Stomach (tissue), 8 donors: ENCODE measurements at regions not wholly inside any gene's neighbourhood (a gene's known extent, or its start where the extent isn't known, plus 50 kb on each side); places are given as distances from the start of the nearest gene placed in this dataset.

ENCODE experiments used
- DNase-seq, 2 donors: peaks; one replicate each; pipeline versions ENCODE4 v3.0.0 to v3.0.0-alpha.2; 2013 to 2019
- H3K27ac ChIP-seq, 5 donors: fragments of 200-600 bp in 4 of 5; sonication (generic) in 4 of 5; one replicate each; pipeline ENCODE4 v1.5.1; 2013 to 2019; ENCODE audit warnings: mild to moderate bottlenecking in 1 of 5, moderate library complexity in 1 of 5
- H3K27me3 ChIP-seq, 3 donors: fragments of 200-600 bp; sonication (generic); one replicate each; pipeline ENCODE4 v1.5.1; 2017 to 2019; ENCODE audit warnings: mixed run types in 1 of 3
- H3K36me3 ChIP-seq, 4 donors: fragments of 200-600 bp; sonication (generic); 1 replicate in 3 of 4; 2 replicates in 1 of 4; pipeline ENCODE4 v1.5.1; 2016 to 2019
- H3K4me1 ChIP-seq, 4 donors: fragments of 200-600 bp; sonication (generic); one replicate each; pipeline ENCODE4 v1.5.1; 2016 to 2019
- H3K4me3 ChIP-seq, 4 donors: fragments of 200-600 bp; sonication (generic) in 3 of 4; one replicate each; pipeline ENCODE4 v1.5.1; 2016 to 2019; ENCODE audit warnings: mild to moderate bottlenecking in 1 of 4
- H3K9me3 ChIP-seq, 4 donors: fragments of 200-600 bp; sonication (generic); one replicate each; pipeline ENCODE4 v1.5.1; 2016 to 2019
- EP300 ChIP-seq: sonication (generic); formaldehyde crosslinking; IDR thresholded peaks from one replicate; pipeline ENCODE4 v1.6.1; 2017; ENCODE audit warnings: antibody characterized with exemption
- POLR2A ChIP-seq, 4 donors: fragments of 450-650 bp; IDR thresholded peaks; one replicate each; pipeline ENCODE4 v1.6.1; 2016; ENCODE audit warnings: antibody characterized with exemption in 4 of 4, control low read depth in 2 of 4, mild to moderate bottlenecking in 1 of 4, moderate library complexity in 1 of 4
- POLR2AphosphoS5 ChIP-seq, 3 donors: sonication (generic); formaldehyde crosslinking; IDR thresholded peaks; one replicate each; pipeline ENCODE4 v1.6.1; 2016; ENCODE audit warnings: antibody characterized with exemption in 3 of 3
- WGBS, 5 donors: extraction: QIAGEN DNeasy Blood & Tissue Kit in 3 of 5; methylation state at CpG; one replicate each; pipeline versions ENCODE4 v1.1.5 to v1.1.7; 2013 to 2018; 5-methylcytosine and 5-hydroxymethylcytosine counted together
- intact Hi-C: fragments of 100-400 bp; cut with DNase I; formaldehyde crosslinking; loops from one replicate; pipeline ENCODE4 v1.15.1; 2023; ENCODE audit warnings: low total_unique reads
- TF ChIP-seq, protein P1 (sequence below), 7 experiments: fragments of 450-650 bp in 4 of 7; fragments of 200-600 bp in 3 of 7; sonication (generic) in 3 of 7; IDR thresholded peaks; one replicate each; pipeline ENCODE4 v1.5.1; 2016 to 2019; ENCODE audit warnings: antibody characterized with exemption in 7 of 7, control low read depth in 2 of 7, mild to moderate bottlenecking in 1 of 7
- donor health status: healthy with polysubstance abuse.
- donor health status: Bipolar disorder and iron deficiency.
- donor health status: healthy.

DNA sequence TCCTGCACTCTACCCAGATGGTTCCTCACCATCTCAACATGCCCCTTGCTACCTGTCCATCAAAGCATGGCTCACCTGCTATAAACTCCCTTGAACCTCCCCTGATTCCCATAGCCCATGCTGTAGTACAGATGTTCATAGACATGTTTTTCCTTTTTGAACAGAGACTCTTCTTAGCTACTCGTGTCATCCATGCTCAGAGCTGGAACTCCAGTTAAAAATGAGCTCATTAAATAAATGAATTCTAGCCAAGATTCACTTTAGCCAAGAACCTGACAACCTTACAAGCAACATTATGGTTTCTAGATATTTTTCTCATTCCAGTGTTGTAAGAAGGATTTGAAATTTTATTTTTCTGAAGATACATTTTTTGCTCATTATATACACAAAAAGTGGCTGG, 65.0 kb downstream of the SCG2 start:
- H3K4me3 ChIP-seq, result no peak overlapping the region
- H3K9me3 ChIP-seq, result no peaks in the 10 kb centered on the region
- DNase-seq, result peak in 1 of 2 donors; percentile 62
- H3K27me3 ChIP-seq, result no peaks in the 10 kb centered on the region
- H3K27ac ChIP-seq, result no peak overlapping the region
- no peaks in the 10 kb centered on the region for H3K36me3 ChIP-seq
- 38 to 68% (median 57%) methylated on average over 1 of the region's 1 CpG for WGBS, 5 donors
- TF ChIP-seq, protein P1, sequence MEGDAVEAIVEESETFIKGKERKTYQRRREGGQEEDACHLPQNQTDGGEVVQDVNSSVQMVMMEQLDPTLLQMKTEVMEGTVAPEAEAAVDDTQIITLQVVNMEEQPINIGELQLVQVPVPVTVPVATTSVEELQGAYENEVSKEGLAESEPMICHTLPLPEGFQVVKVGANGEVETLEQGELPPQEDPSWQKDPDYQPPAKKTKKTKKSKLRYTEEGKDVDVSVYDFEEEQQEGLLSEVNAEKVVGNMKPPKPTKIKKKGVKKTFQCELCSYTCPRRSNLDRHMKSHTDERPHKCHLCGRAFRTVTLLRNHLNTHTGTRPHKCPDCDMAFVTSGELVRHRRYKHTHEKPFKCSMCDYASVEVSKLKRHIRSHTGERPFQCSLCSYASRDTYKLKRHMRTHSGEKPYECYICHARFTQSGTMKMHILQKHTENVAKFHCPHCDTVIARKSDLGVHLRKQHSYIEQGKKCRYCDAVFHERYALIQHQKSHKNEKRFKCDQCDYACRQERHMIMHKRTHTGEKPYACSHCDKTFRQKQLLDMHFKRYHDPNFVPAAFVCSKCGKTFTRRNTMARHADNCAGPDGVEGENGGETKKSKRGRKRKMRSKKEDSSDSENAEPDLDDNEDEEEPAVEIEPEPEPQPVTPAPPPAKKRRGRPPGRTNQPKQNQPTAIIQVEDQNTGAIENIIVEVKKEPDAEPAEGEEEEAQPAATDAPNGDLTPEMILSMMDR (IDR thresholded peaks at IDR 0.05), result no peak
- no peak for TF ChIP-seq POLR2A (IDR thresholded peaks at IDR 0.05)
- no peak for TF ChIP-seq EP300
- no peak for TF ChIP-seq POLR2AphosphoS5 (IDR thresholded peaks at IDR 0.05)
- H3K4me1 ChIP-seq, result peaks cover 0 to 27% (median 13%) of the 10 kb centered on the region in 4 donors
- intact Hi-C loops, result no loop called here

DNA sequence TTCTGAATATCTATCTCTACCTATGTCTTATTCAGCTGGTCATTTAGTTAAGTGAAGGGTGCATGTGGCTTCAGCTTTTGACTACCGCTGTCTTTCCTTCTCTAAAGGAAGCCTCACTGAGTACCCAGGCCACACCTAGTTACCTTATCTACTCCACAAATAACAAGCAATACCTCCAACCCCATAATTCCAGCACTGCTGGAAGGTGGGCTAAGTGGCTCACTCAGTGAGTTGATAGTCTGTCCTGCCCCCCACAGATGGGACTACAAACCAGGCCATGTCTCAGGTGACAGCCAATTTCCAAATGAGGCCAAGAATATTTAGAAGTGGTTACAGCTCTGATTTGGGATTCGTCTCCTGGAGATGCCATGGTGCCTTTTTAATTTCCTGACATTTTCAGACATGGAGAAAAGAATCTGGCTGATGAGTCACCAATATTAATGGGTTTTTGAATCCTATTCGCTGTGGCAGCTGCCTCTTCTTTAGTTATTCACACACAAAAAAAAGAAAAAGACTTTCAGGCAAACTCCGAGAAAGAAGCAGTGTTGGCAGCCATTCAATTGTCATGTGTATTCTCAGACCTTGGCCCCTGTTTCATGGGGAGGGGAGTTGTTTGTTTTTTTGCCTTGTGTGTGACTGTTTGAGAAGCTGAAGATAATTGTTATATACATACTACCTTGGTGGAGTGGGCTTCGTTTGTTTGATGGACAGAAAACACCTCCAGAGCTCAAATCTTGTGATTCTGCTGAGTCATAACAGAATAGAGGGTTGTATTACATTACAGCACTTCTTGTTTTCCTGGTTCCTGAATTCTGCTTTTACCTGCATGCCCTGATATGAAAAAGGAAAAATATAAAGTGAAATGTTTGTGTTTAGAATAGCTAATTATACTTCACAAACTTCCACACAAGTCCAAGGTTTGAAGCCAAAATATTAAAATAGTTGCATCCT, 64.2 kb downstream of the SCG2 start:
- Histone ChIP-seq H3K27me3 (no peaks in the 10 kb centered on the region), H3K9me3 (no peaks in the 10 kb centered on the region), H3K4me1 (peaks cover 0 to 27% (median 13%) of the 10 kb centered on the region in 4 donors), H3K36me3 (no peaks in the 10 kb centered on the region), H3K4me3 (no peak overlapping the region), H3K27ac (no peak overlapping the region)
- WGBS, 5 donors, result 29 to 40% (median 38%) methylated on average over 5 of the region's 5 CpGs
- DNase-seq, result peak in 1 of 2 donors; percentile 57
- TF ChIP-seq EP300 (no peak), POLR2A (IDR thresholded peaks at IDR 0.05) (no peak), POLR2AphosphoS5 (IDR thresholded peaks at IDR 0.05) (no peak)
- TF ChIP-seq, protein P1 (IDR thresholded peaks at IDR 0.05), result no peak
- intact Hi-C loops, result no loop called here

DNA sequence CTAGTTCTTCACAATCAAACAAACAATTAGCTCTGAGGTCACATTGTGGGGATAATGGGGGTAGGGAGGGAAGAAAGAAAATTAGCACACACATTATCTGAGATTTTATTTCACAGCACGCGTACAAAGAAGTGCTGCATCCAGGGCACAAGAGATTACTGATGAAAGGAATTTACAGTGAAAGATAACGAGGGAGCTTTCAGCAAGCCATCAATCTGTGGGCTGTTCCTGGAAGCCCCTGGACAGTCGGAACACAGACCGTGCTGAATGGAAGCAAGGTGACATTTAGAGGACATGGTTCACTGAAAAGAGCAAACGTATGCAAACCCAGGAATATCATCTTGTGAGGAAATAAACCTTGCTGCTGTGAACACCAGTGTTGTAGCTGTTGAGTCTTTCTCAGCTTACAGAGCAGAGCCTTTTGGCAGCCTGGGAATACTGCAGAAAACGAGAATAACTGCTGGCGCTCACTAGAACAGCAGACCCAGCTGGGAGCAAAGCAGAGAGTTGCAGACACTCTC, 63.2 kb downstream of the SCG2 start:
- Histone ChIP-seq H3K27me3 (no peaks in the 10 kb centered on the region), H3K27ac (no peak overlapping the region), H3K9me3 (no peaks in the 10 kb centered on the region), H3K4me1 (peaks cover 0 to 27% (median 13%) of the 10 kb centered on the region in 4 donors), H3K4me3 (no peak overlapping the region), H3K36me3 (no peaks in the 10 kb centered on the region)
- WGBS, 5 donors, result 17 to 32% (median 19%) methylated on average over 8 of the region's 8 CpGs
- DNase-seq, result peak in 1 of 2 donors; percentile 64
- no peak for TF ChIP-seq POLR2A (IDR thresholded peaks at IDR 0.05)
- TF ChIP-seq EP300, result no peak
- TF ChIP-seq, protein P1 (IDR thresholded peaks at IDR 0.05), result no peak
- TF ChIP-seq POLR2AphosphoS5 (IDR thresholded peaks at IDR 0.05), result no peak
- intact Hi-C loops, result no loop called here

DNA sequence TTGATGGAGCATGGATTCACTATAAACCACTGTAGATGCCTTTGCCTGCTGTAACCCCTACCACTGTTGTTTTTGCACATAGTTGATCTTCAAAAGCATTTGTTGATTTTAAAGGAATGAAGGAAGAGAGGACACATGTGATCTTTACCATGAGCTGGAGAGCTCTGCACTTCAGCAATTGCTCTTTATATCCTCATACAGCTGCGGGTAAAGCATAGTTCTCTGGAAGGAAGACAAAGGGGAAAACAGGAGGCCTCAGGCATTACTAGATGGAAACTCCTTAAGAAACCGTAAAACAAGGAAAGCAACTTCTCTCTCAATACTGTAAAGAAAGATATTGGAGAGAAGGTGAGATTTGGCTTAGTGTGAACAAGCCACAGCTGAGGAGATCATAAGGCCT, 60.6 kb downstream of the SCG2 start:
- no peaks in the 10 kb centered on the region for H3K36me3 ChIP-seq
- intact Hi-C loops, result no loop called here
- 54 to 69% (median 57%) methylated on average over 2 of the region's 2 CpGs for WGBS, 5 donors
- TF ChIP-seq EP300, result no peak
- TF ChIP-seq, protein P1 (IDR thresholded peaks at IDR 0.05), result no peak
- no peak for TF ChIP-seq POLR2A (IDR thresholded peaks at IDR 0.05)
- TF ChIP-seq POLR2AphosphoS5 (IDR thresholded peaks at IDR 0.05), result no peak
- no peak for DNase-seq
- H3K4me3 ChIP-seq, result no peak overlapping the region
- no peaks in the 10 kb centered on the region for H3K9me3 ChIP-seq
- peaks cover 0 to 26% (median 13%) of the 10 kb centered on the region in 4 donors for H3K4me1 ChIP-seq
- H3K27me3 ChIP-seq, result no peaks in the 10 kb centered on the region
- no peak overlapping the region for H3K27ac ChIP-seq
